ENCODE measurements at regions not wholly inside any gene's neighbourhood (a gene's known extent, or its start where the extent isn't known, plus 50 kb on each side); places are given as distances from the start of the nearest gene placed in this dataset.
A peak's percentile ranks its signal among the peaks of the same experiment; 100 is the strongest.

GRCh38 chr16:85309656-85310587 lies 197.7 kb upstream of the CIBAR2 start:
- DNase-seq (ENCODE audit: low spot score): peak; percentile 59

- DNase-seq (ENCODE audit: low spot score): no peak
Measured at GRCh38 chr16:85310868-85311585, 198.8 kb upstream of the CIBAR2 start.

DNA sequence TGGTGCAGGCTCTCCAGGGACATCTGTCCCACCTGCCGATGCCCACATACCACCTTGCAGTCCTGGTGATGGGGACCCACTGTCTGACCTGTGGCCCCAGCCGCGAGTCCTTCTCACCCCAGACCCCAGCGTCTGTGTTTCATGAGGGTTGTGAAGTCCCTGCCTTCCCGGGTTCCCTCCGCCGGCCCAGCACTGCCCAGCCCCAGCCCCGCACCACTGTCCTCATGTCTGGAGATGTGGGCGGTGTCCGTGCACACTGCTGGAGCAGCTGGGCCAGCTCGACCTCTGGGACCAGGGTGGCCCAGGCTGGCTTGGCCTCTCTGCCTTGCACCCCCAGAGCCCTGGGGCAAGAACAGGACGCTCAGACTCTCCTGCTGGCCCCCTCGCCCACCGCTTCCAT lies 199.5 kb upstream of the CIBAR2 start:
- DNase-seq (ENCODE audit: low spot score): no peak

- DNase-seq (ENCODE audit: low spot score): no peak
Measured at GRCh38 chr16:85312174-85312573, 199.9 kb upstream of the CIBAR2 start.

GRCh38 chr16:85312642-85313525 lies 200.6 kb upstream of the CIBAR2 start:
- DNase-seq (ENCODE audit: low spot score): no peak

- DNase-seq (ENCODE audit: low spot score): no peak
Measured at GRCh38 chr16:85313526-85314301, 201.4 kb upstream of the CIBAR2 start.

- DNase-seq (ENCODE audit: low spot score): no peak
Measured at GRCh38 chr16:85314512-85314971, 202.3 kb upstream of the CIBAR2 start.

DNA sequence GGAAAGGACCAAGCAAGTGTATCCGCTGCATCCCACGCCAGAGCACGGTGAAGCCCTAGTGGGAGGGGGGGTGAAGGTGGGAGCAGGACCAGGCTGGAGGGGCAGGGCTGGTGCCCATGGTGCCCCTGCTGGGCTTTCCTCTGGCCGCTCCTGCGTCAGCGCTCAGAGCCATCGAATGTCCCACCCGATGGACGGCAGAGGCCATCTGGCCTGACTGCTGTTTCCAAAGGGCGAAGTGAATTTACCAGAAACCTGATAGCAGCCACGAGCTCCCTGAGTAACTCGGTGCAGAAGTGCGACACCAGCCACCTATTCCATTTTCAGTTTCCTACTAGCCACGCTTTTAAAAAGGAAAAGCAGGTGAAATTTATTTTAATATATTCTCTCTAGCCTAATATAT lies 203.6 kb upstream of the CIBAR2 start:
- no peak for DNase-seq (ENCODE audit: low spot score)

DNA sequence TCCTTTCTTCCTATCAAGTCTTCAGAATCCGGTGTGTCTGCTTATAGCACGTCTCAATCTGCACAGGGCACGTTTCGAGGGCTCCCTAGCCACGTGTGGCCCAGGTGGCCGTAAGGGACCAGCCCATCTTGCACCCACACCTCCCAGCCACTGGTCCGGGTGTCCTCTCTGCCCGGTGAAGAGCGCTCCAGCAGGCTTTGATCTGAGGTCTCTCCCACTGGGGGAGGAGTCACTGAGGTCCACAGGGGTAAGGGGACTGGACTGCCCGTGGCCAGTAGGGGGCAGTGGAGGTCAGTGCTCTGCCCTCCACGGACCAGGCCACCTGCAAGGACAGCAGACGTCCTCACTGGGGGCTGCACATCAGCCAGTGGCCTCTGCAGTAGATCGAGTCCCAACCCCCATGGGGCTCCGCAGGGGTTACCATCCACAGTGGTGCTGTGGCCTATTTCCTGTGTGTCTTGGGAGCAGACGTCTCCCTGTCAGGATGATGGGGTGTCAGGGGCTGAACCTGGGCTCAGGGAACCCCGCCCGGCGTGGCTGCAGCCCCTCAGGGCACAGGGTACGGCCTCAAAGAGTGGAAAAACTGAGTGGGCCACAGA lies 204.1 kb upstream of the CIBAR2 start:
- peak; percentile 45 for DNase-seq (ENCODE audit: low spot score)

GRCh38 chr16:85316944-85317343 lies 204.7 kb upstream of the CIBAR2 start:
- no peak for DNase-seq (ENCODE audit: low spot score)

DNA sequence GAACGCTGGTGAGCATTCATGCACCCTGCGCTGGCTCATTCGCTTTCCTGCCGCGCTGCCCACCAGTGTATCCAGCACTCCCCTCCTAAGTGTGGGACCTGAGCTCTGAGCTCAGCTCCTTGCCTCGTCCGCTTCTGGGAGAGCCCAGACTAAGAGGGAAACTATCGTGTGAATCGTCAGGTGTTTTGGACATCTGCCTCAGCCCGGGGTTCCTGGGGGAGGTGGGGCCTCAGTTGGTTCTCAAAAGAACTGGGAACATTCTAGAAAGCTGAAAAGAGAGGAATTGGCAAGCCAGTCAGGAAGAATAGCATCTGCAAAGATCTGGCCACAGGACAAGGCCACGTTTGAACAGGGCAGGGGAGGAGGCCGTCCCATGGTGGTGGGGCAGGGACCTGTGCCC lies 205.4 kb upstream of the CIBAR2 start:
- DNase-seq (ENCODE audit: low spot score): no peak

GRCh38 chr16:85319208-85319983 lies 207.1 kb upstream of the CIBAR2 start:
- no peak for DNase-seq (ENCODE audit: low spot score)

GRCh38 chr16:85319984-85320440 lies 207.7 kb upstream of the CIBAR2 start:
- DNase-seq (ENCODE audit: low spot score): no peak

- no peak for DNase-seq (ENCODE audit: low spot score)
Measured at GRCh38 chr16:85320677-85321385, 208.6 kb upstream of the CIBAR2 start.

- peak; percentile 88 for DNase-seq (ENCODE audit: low spot score)
Measured at GRCh38 chr16:85321509-85322271, 209.4 kb upstream of the CIBAR2 start.

GRCh38 chr16:85323230-85323960 lies 211.1 kb upstream of the CIBAR2 start:
- DNase-seq (ENCODE audit: low spot score): no peak

DNA sequence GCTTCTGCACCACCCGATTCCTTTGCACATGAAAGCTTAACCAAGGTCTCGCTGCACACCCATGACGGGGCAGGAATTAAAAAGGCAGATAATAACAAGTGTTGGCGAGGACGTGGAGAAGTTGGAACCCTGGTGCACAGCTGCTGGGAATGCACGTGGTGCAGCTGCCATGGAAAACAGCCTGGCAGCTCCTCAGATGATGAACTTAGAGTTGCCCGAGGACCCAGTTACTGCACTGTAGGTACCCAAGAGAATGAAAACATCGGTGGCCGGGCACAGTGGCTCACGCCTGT lies 211.6 kb upstream of the CIBAR2 start:
- no peak for DNase-seq (ENCODE audit: low spot score)

- DNase-seq (ENCODE audit: low spot score): no peak
Measured at GRCh38 chr16:85324488-85324887, 212.2 kb upstream of the CIBAR2 start.

All from mucosa of gallbladder (tissue), 1 donor.